ENCODE measurements at regions not wholly inside any gene's neighbourhood (a gene's known extent, or its start where the extent isn't known, plus 50 kb on each side); places are given as distances from the start of the nearest gene placed in this dataset.

GRCh38 chr12:47556261-47557030, 149.4 kb downstream of the RPAP3 start:
- no peak overlapping the region for H3K4me3 ChIP-seq (ENCODE audit: low read depth, low read length)
- TF ChIP-seq CTCF (IDR thresholded peaks at IDR 0.05; ENCODE audit: insufficient read depth, low read length, missing control alignments): no peak
- ChIA-PET CTCF (interaction anchor here (3.4 kb wide), 1 partner anchor 10 kb away, joined by 15 read pairs; no protein-coding TSS in a partner anchor), POLR2A (no interaction called here)
- no peak for DNase-seq (ENCODE audit: low read depth, low spot score)

- POLR2A ChIA-PET: no interaction called here
Measured at GRCh38 chr12:47554046-47554653, 151.7 kb downstream of the RPAP3 start.

GRCh38 chr12:47553266-47553665, 152.6 kb downstream of the RPAP3 start:
- DNase-seq (ENCODE audit: low read depth, low spot score): no peak
- ChIA-PET CTCF (no interaction called here), POLR2A (no interaction called here)
- TF ChIP-seq CTCF (IDR thresholded peaks at IDR 0.05; ENCODE audit: insufficient read depth, low read length, missing control alignments): no peak
- no peak overlapping the region for H3K4me3 ChIP-seq (ENCODE audit: low read depth, low read length)

More at GRCh38 chr12:47554046-47554653, 151.7 kb downstream of the RPAP3 start:
- no peak overlapping the region for H3K4me3 ChIP-seq (ENCODE audit: low read depth, low read length)
- TF ChIP-seq CTCF (IDR thresholded peaks at IDR 0.05; ENCODE audit: insufficient read depth, low read length, missing control alignments): no peak
- CTCF ChIA-PET: interaction anchor here (1.0 kb wide), 1 partner anchor 133 kb away, joined by 3 read pairs; no protein-coding TSS in a partner anchor
- DNase-seq (ENCODE audit: low read depth, low spot score): no peak

GRCh38 chr12:47551426-47551851, 154.4 kb downstream of the RPAP3 start:
- H3K4me3 ChIP-seq (ENCODE audit: low read depth, low read length): no peak overlapping the region
- ChIA-PET CTCF (no interaction called here), POLR2A (no interaction called here)
- no peak for TF ChIP-seq CTCF (IDR thresholded peaks at IDR 0.05; ENCODE audit: insufficient read depth, low read length, missing control alignments)
- DNase-seq (ENCODE audit: low read depth, low spot score): peak; percentile 17

- ChIA-PET CTCF (interaction anchor here (0.7 to 1.2 kb wide), 2 partner anchors 14 to 137 kb away, joined by 3 to 5 read pairs; no protein-coding TSS in a partner anchor), POLR2A (no interaction called here)
- DNase-seq (ENCODE audit: low read depth, low spot score): no peak
- no peak for TF ChIP-seq CTCF (IDR thresholded peaks at IDR 0.05; ENCODE audit: insufficient read depth, low read length, missing control alignments)
- H3K4me3 ChIP-seq (ENCODE audit: low read depth, low read length): no peak overlapping the region
Measured at GRCh38 chr12:47549258-47549657, 156.6 kb downstream of the RPAP3 start.

- no peak for TF ChIP-seq CTCF (IDR thresholded peaks at IDR 0.05; ENCODE audit: insufficient read depth, low read length, missing control alignments)
- no peak overlapping the region for H3K4me3 ChIP-seq (ENCODE audit: low read depth, low read length)
- POLR2A ChIA-PET: no interaction called here
- DNase-seq (ENCODE audit: low read depth, low spot score): no peak
- CTCF ChIA-PET: interaction anchor here (0.7 to 1.2 kb wide), 2 partner anchors 14 to 138 kb away, joined by 3 to 5 read pairs; no protein-coding TSS in a partner anchor
Measured at GRCh38 chr12:47548401-47548800, 157.4 kb downstream of the RPAP3 start.
